Neural cell (in vitro differentiated cells): ENCODE measurements at regions not wholly inside any gene's neighbourhood (a gene's known extent, or its start where the extent isn't known, plus 50 kb on each side); places are given as distances from the start of the nearest gene placed in this dataset.

Experiments
- H2AFZ ChIP-seq: fragments of 200-600, 300-800 bp; sonication (generic), shearing (Covaris generic); 2 replicates; pipeline ENCODE4 v1.6.0; 2014; ENCODE audit warnings: low read depth, mild to moderate bottlenecking, antibody characterized with exemption, low read length, moderate library complexity
- H3F3A ChIP-seq: fragments of 200-600 bp; shearing (Covaris generic); 2 replicates; pipeline ENCODE4 v1.6.1; 2016; ENCODE audit warnings: mild to moderate bottlenecking, moderate library complexity, mixed read lengths, antibody characterized with exemption, low read length; ENCODE audit not compliant: insufficient read depth, poor library complexity, severe bottlenecking
- H3K27ac ChIP-seq: fragments of 200-600, 300-800 bp; sonication (generic), shearing (Covaris generic); 2 replicates; pipeline ENCODE4 v1.5.1; 2014; ENCODE audit warnings: mild to moderate bottlenecking, low read length, moderate library complexity
- H3K27me3 ChIP-seq: fragments of 300-800, 200-600 bp; sonication (generic), shearing (Covaris generic); 2 replicates; pipeline ENCODE4 v1.6.0; 2014; ENCODE audit warnings: mild to moderate bottlenecking, low read depth, low read length, moderate library complexity; ENCODE audit not compliant: insufficient read depth
- H3K36me3 ChIP-seq: fragments of 300-800, 200-600 bp; sonication (generic), shearing (Covaris generic); 2 replicates; pipeline ENCODE4 v1.5.1; 2014; ENCODE audit warnings: mild to moderate bottlenecking, antibody characterized with exemption, low read length, moderate library complexity; ENCODE audit not compliant: insufficient read depth
- H3K4me2 ChIP-seq: fragments of 300-800, 200-600 bp; sonication (generic), shearing (Covaris generic); 2 replicates; pipeline ENCODE4 v1.6.0; 2014; ENCODE audit warnings: mild to moderate bottlenecking, low read length
- H3K4me3 ChIP-seq: fragments of 300-800, 200-600 bp; sonication (generic), shearing (Covaris generic); 2 replicates; pipeline ENCODE4 v1.5.1; 2014; ENCODE audit warnings: mild to moderate bottlenecking, low read length, moderate library complexity
- H3K79me2 ChIP-seq: fragments of 200-600 bp; shearing (Covaris generic); replicated peaks from 2 replicates; pipeline ENCODE4 v1.6.0; 2014; ENCODE audit warnings: mild to moderate bottlenecking, low read length, moderate library complexity; ENCODE audit not compliant: insufficient read depth
- H3K9ac ChIP-seq: fragments of 300-800, 200-600 bp; sonication (generic), shearing (Covaris generic); 2 replicates; pipeline ENCODE4 v1.6.1; 2016; ENCODE audit warnings: mild to moderate bottlenecking, low read length, mixed read lengths
- H3K9me2 ChIP-seq: fragments of 200-600 bp; shearing (Covaris generic); 2 replicates; pipeline ENCODE4 v1.6.1; 2016; ENCODE audit warnings: mild to moderate bottlenecking, low read length, mixed read lengths; ENCODE audit not compliant: insufficient read depth
- H3K9me3 ChIP-seq: fragments of 200-600, 300-800 bp; sonication (generic), shearing (Covaris generic); 2 replicates; pipeline ENCODE4 v1.6.1; 2016; ENCODE audit warnings: mild to moderate bottlenecking, mixed run types, low read length, moderate library complexity, mixed read lengths
- H4K20me1 ChIP-seq: fragments of 200-600 bp; shearing (Covaris generic); 2 replicates; pipeline ENCODE4 v1.6.1; 2016; ENCODE audit warnings: mild to moderate bottlenecking, mixed run types; ENCODE audit not compliant: insufficient read depth
- EP300 ChIP-seq: fragments of 450-650 bp; conservative IDR thresholded peaks from 2 replicates; pipeline ENCODE4 v1.6.1; 2014; ENCODE audit warnings: antibody characterized with exemption, mild to moderate bottlenecking, moderate library complexity; ENCODE audit not compliant: poor library complexity, severe bottlenecking
- EZH2 ChIP-seq: fragments of 200-600, 300-800 bp; shearing (Covaris generic), sonication (generic); IDR thresholded peaks from 2 replicates; pipeline ENCODE4 v1.6.1; 2014; ENCODE audit warnings: antibody characterized with exemption, low read length, borderline replicate concordance, mild to moderate bottlenecking; ENCODE audit not compliant: insufficient read depth, poor library complexity, severe bottlenecking
- MXI1 ChIP-seq: fragments of 450-650 bp; conservative IDR thresholded peaks from 2 replicates; pipeline ENCODE4 v1.6.1; 2014; ENCODE audit warnings: antibody characterized with exemption, mild to moderate bottlenecking; ENCODE audit not compliant: poor library complexity, severe bottlenecking
- POLR2AphosphoS5 ChIP-seq: IDR thresholded peaks from 2 replicates; pipeline ENCODE4 v1.6.1; 2012
- RAD21 ChIP-seq: fragments of 450-650 bp; conservative IDR thresholded peaks from 2 replicates; pipeline ENCODE4 v1.6.1; 2014; ENCODE audit warnings: antibody characterized with exemption, mild to moderate bottlenecking, moderate library complexity
- SMC3 ChIP-seq: fragments of 450-650 bp; conservative IDR thresholded peaks from 2 replicates; pipeline ENCODE4 v1.6.1; 2014; ENCODE audit warnings: antibody characterized with exemption, mild to moderate bottlenecking, moderate library complexity; ENCODE audit not compliant: poor library complexity
- TAF1 ChIP-seq: IDR thresholded peaks from 2 replicates; pipeline ENCODE4 v1.6.1; 2012; ENCODE audit warnings: low read depth
- TF ChIP-seq, protein P1 (sequence below): IDR thresholded peaks from 2 replicates; pipeline ENCODE4 v1.6.1; 2012; ENCODE audit warnings: borderline replicate concordance
- TF ChIP-seq, protein P2 (sequence below): fragments of 450-650 bp; IDR thresholded peaks from 2 replicates; pipeline ENCODE4 v1.5.1; 2014; ENCODE audit warnings: antibody characterized with exemption, mild to moderate bottlenecking, moderate library complexity; ENCODE audit not compliant: poor library complexity, severe bottlenecking

GRCh38 chr2:175540421-175540820 is 358.9 kb upstream of the ATP5MC3 start:
- H3K9ac ChIP-seq, result no peak overlapping the region
- H3K27ac ChIP-seq, result no peak overlapping the region
- H3K4me3 ChIP-seq, result no peak overlapping the region
- H3K27me3 ChIP-seq, result no peaks in the 10 kb centered on the region
- H3K9me2 ChIP-seq, result no peaks in the 10 kb centered on the region
- no peak overlapping the region for H2AFZ ChIP-seq
- no peak overlapping the region for H3K4me2 ChIP-seq
- H3F3A ChIP-seq, result no peaks in the 10 kb centered on the region
- no peaks in the 10 kb centered on the region for H3K79me2 ChIP-seq
- TF ChIP-seq, protein P1, sequence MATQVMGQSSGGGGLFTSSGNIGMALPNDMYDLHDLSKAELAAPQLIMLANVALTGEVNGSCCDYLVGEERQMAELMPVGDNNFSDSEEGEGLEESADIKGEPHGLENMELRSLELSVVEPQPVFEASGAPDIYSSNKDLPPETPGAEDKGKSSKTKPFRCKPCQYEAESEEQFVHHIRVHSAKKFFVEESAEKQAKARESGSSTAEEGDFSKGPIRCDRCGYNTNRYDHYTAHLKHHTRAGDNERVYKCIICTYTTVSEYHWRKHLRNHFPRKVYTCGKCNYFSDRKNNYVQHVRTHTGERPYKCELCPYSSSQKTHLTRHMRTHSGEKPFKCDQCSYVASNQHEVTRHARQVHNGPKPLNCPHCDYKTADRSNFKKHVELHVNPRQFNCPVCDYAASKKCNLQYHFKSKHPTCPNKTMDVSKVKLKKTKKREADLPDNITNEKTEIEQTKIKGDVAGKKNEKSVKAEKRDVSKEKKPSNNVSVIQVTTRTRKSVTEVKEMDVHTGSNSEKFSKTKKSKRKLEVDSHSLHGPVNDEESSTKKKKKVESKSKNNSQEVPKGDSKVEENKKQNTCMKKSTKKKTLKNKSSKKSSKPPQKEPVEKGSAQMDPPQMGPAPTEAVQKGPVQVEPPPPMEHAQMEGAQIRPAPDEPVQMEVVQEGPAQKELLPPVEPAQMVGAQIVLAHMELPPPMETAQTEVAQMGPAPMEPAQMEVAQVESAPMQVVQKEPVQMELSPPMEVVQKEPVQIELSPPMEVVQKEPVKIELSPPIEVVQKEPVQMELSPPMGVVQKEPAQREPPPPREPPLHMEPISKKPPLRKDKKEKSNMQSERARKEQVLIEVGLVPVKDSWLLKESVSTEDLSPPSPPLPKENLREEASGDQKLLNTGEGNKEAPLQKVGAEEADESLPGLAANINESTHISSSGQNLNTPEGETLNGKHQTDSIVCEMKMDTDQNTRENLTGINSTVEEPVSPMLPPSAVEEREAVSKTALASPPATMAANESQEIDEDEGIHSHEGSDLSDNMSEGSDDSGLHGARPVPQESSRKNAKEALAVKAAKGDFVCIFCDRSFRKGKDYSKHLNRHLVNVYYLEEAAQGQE, result no peak
- TF ChIP-seq, protein P2, sequence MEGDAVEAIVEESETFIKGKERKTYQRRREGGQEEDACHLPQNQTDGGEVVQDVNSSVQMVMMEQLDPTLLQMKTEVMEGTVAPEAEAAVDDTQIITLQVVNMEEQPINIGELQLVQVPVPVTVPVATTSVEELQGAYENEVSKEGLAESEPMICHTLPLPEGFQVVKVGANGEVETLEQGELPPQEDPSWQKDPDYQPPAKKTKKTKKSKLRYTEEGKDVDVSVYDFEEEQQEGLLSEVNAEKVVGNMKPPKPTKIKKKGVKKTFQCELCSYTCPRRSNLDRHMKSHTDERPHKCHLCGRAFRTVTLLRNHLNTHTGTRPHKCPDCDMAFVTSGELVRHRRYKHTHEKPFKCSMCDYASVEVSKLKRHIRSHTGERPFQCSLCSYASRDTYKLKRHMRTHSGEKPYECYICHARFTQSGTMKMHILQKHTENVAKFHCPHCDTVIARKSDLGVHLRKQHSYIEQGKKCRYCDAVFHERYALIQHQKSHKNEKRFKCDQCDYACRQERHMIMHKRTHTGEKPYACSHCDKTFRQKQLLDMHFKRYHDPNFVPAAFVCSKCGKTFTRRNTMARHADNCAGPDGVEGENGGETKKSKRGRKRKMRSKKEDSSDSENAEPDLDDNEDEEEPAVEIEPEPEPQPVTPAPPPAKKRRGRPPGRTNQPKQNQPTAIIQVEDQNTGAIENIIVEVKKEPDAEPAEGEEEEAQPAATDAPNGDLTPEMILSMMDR, result no peak
- no peak for TF ChIP-seq RAD21
- no peak for TF ChIP-seq TAF1
- TF ChIP-seq EZH2, result no peak
- TF ChIP-seq EP300, result no peak
- TF ChIP-seq POLR2AphosphoS5, result no peak
- no peak for TF ChIP-seq SMC3
- TF ChIP-seq MXI1, result no peak
- no peaks in the 10 kb centered on the region for H3K9me3 ChIP-seq
- H3K36me3 ChIP-seq, result no peaks in the 10 kb centered on the region
- no peaks in the 10 kb centered on the region for H4K20me1 ChIP-seq

DNA sequence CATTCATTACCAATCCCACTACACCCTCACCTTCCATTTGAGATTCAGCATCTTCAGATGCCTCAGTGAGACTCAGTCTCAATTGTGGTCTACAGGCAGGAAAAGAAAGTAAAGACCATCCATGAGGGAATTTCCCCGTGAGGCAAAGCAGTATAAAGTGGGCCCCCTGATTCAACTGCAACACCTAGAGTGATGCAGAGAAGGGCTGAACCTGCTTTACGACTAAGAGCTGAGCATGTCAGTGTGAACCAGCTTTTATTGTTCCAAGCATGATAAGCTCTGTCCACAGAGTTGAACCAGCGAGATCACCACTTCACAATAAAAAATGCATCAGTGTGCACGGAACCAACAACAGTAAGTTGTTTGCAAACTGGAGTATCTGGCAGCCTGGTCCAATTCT is 357.6 kb upstream of the ATP5MC3 start:
- H3F3A ChIP-seq, result no peaks in the 10 kb centered on the region
- H3K4me3 ChIP-seq, result no peak overlapping the region
- no peaks in the 10 kb centered on the region for H3K36me3 ChIP-seq
- H3K27me3 ChIP-seq, result no peaks in the 10 kb centered on the region
- TF ChIP-seq POLR2AphosphoS5 (no peak), EP300 (no peak), EZH2 (no peak), SMC3 (no peak), RAD21 (no peak), MXI1 (no peak), TAF1 (no peak)
- TF ChIP-seq, protein P1, result no peak
- TF ChIP-seq, protein P2, result no peak
- no peaks in the 10 kb centered on the region for H3K9me3 ChIP-seq
- H2AFZ ChIP-seq, result no peak overlapping the region
- H3K4me2 ChIP-seq, result no peak overlapping the region
- no peak overlapping the region for H3K9ac ChIP-seq
- H3K9me2 ChIP-seq, result no peaks in the 10 kb centered on the region
- H4K20me1 ChIP-seq, result no peaks in the 10 kb centered on the region
- H3K27ac ChIP-seq, result no peak overlapping the region
- H3K79me2 ChIP-seq, result no peaks in the 10 kb centered on the region
